Right atrium auricular region (tissue), 2 donors: ENCODE measurements at regions not wholly inside any gene's neighbourhood (a gene's known extent, or its start where the extent isn't known, plus 50 kb on each side); places are given as distances from the start of the nearest gene placed in this dataset.
"Not testable (repeated sequence)": the region's sequence is repeated elsewhere in the genome, so short reads cannot be mapped to it uniquely, and the experiment has no call there.

ENCODE experiments used
- DNase-seq: peaks from one replicate; pipeline ENCODE4 v3.0.0-alpha.2; 2019; ENCODE audit warnings: low spot score
- H3K27ac ChIP-seq, 2 donors: fragments of 200-600 bp; sonication (generic); 1 replicate in 1 of 2; 2 replicates in 1 of 2; pipeline ENCODE4 v1.5.1; 2016 to 2019
- H3K27me3 ChIP-seq, 2 donors: fragments of 200-600 bp; sonication (generic); one replicate each; pipeline versions ENCODE4 v1.5.1 to v1.6.0; 2017 to 2019
- H3K36me3 ChIP-seq: fragments of 200-600 bp; sonication (generic); one replicate; pipeline ENCODE4 v1.5.1; 2016
- H3K4me1 ChIP-seq, 2 donors: fragments of 200-600 bp; sonication (generic); one replicate each; pipeline versions ENCODE4 v1.5.1 to v1.6.0; 2017 to 2019
- H3K4me3 ChIP-seq, 2 donors: fragments of 200-600 bp; sonication (generic); 1 replicate in 1 of 2; 2 replicates in 1 of 2; pipeline ENCODE4 v1.5.1; 2017 to 2019; ENCODE audit warnings: mild to moderate bottlenecking in 1 of 2, moderate library complexity in 1 of 2
- H3K9me3 ChIP-seq, 2 donors: fragments of 200-600 bp; sonication (generic); one replicate each; pipeline ENCODE4 v1.5.1; 2019
- CTCF ChIP-seq, 2 donors: fragments of 200-600 bp; sonication (generic); IDR thresholded peaks; one replicate each; pipeline ENCODE4 v1.5.1; 2019; ENCODE audit warnings: antibody characterized with exemption in 2 of 2

- DNase-seq, result no peak
- H3K27ac ChIP-seq, result no peak overlapping the region
- H3K36me3 ChIP-seq, result no peaks in the 10 kb centered on the region
- H3K9me3 ChIP-seq, result peaks cover 3 to 15% of the 10 kb centered on the region in 2 donors
- no peaks in the 10 kb centered on the region for H3K4me1 ChIP-seq
- no peak overlapping the region for H3K4me3 ChIP-seq
- TF ChIP-seq CTCF (IDR thresholded peaks at IDR 0.05), result no peak
- no peaks in the 10 kb centered on the region for H3K27me3 ChIP-seq
These were observed 160.5 kb downstream of the THBS2 start for GRCh38 chr6:169093066-169093723.

GRCh38 chr6:169092375-169092774 is 161.3 kb downstream of the THBS2 start:
- Histone ChIP-seq H3K4me3 (no peak overlapping the region), H3K36me3 (no peaks in the 10 kb centered on the region), H3K4me1 (no peaks in the 10 kb centered on the region), H3K27me3 (no peaks in the 10 kb centered on the region), H3K9me3 (peaks cover 3 to 15% of the 10 kb centered on the region in 2 donors), H3K27ac (no peak overlapping the region)
- TF ChIP-seq CTCF (IDR thresholded peaks at IDR 0.05), result no peak
- DNase-seq, result no peak

- H3K27me3 ChIP-seq, H3K4me1 ChIP-seq, DNase-seq: not testable (repeated sequence)
These were observed 163.0 kb downstream of the THBS2 start for GRCh38 chr6:169090514-169091127.

GRCh38 chr6:169088762-169089161 is 164.9 kb downstream of the THBS2 start:
- no peak for TF ChIP-seq CTCF (IDR thresholded peaks at IDR 0.05)
- DNase-seq, result no peak
- Histone ChIP-seq H3K27me3 (no peaks in the 10 kb centered on the region), H3K9me3 (peaks cover 3 to 15% of the 10 kb centered on the region in 2 donors), H3K4me1 (no peaks in the 10 kb centered on the region), H3K27ac (no peak overlapping the region), H3K36me3 (no peaks in the 10 kb centered on the region), H3K4me3 (no peak overlapping the region)

More at GRCh38 chr6:169090514-169091127, 163.0 kb downstream of the THBS2 start:
- H3K27ac ChIP-seq, H3K36me3 ChIP-seq, H3K4me3 ChIP-seq: not testable (repeated sequence)
- H3K9me3 ChIP-seq, result peaks cover 3 to 15% of the 10 kb centered on the region in 2 donors

- Histone ChIP-seq H3K9me3 (peaks cover 3 to 15% of the 10 kb centered on the region in 2 donors), H3K36me3 (no peaks in the 10 kb centered on the region), H3K27ac (no peak overlapping the region), H3K27me3 (no peaks in the 10 kb centered on the region), H3K4me3 (no peak overlapping the region), H3K4me1 (no peaks in the 10 kb centered on the region)
- no peak for TF ChIP-seq CTCF (IDR thresholded peaks at IDR 0.05)
- DNase-seq, result no peak
These were observed 166.1 kb downstream of the THBS2 start for GRCh38 chr6:169087443-169088041.

- not testable (repeated sequence) for H3K4me1 ChIP-seq, H3K27ac ChIP-seq, H3K4me3 ChIP-seq, H3K36me3 ChIP-seq, DNase-seq, H3K27me3 ChIP-seq
- peaks cover 3 to 14% of the 10 kb centered on the region in 2 donors for H3K9me3 ChIP-seq
These were observed 167.0 kb downstream of the THBS2 start for GRCh38 chr6:169086616-169087015.
